HPDE6-E6E7 (cell line): ENCODE measurements at regions not wholly inside any gene's neighbourhood (a gene's known extent, or its start where the extent isn't known, plus 50 kb on each side); places are given as distances from the start of the nearest gene placed in this dataset.
"Not testable (repeated sequence)": the region's sequence is repeated elsewhere in the genome, so short reads cannot be mapped to it uniquely, and the experiment has no call there.

Experiments used
- DNase-seq: peaks from one replicate; pipeline ENCODE4 v3.0.0; 2011; ENCODE audit warnings: missing footprints; ENCODE audit errors: extremely low spot score

DNA sequence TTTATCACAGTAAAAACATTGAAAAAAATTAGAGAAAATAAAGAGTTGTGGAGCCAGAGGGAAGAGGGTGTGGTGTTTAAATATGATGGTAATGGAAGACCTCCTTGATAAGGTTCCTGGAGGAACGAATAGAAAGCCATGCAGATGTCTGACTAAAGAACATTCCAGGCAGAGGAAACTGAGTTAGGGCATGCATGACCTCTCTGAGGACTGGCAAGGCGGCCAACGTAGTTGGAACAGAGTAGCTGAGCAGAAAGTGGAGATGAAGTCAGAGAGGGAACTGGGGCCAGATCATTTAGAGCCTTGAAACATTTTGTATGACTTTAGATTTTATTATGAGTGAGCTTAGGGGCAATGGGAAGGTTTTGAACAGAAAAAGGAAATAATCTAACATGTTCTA lies 377.5 kb downstream of the HLX start:
- no peak for DNase-seq

DNA sequence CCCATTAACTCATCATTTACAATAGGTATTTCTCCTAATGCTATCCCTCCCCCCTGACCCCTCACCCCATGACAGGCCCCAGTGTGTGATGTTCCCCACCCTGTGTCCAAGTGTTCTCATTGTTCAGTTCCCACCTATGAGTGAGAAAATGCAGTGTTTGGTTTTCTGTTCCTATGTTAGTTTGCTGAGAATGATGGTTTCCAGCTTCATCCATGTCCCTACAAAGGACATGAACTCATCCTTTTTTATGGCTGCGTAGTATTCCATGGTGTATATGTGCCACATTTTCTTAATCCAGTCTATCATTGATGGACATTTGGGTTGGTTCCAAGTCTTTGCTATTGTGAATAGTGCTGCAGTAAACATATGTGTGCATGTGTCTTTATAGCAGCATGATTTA lies 378.3 kb downstream of the HLX start:
- DNase-seq, result not testable (repeated sequence)

DNA sequence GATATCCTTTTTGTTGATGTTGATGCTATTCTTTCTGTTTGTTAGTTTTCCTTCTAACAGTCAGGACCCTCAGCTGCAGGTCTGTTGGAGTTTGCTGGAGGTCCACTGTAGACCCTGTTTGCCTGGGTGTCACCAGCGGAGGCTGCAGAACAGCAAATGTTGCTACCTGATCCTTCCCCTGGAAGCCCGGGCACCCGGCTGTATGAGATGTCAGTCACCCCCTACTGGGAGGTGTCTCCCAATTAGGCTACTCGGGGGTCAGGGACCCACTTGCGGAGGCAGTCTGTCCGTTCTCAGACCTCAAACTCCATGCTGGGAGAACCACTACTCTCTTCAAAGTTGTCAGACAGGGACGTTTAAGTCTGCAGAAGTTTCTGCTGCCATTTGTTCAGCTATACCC lies 383.4 kb downstream of the HLX start:
- DNase-seq, result not testable (repeated sequence)

DNA sequence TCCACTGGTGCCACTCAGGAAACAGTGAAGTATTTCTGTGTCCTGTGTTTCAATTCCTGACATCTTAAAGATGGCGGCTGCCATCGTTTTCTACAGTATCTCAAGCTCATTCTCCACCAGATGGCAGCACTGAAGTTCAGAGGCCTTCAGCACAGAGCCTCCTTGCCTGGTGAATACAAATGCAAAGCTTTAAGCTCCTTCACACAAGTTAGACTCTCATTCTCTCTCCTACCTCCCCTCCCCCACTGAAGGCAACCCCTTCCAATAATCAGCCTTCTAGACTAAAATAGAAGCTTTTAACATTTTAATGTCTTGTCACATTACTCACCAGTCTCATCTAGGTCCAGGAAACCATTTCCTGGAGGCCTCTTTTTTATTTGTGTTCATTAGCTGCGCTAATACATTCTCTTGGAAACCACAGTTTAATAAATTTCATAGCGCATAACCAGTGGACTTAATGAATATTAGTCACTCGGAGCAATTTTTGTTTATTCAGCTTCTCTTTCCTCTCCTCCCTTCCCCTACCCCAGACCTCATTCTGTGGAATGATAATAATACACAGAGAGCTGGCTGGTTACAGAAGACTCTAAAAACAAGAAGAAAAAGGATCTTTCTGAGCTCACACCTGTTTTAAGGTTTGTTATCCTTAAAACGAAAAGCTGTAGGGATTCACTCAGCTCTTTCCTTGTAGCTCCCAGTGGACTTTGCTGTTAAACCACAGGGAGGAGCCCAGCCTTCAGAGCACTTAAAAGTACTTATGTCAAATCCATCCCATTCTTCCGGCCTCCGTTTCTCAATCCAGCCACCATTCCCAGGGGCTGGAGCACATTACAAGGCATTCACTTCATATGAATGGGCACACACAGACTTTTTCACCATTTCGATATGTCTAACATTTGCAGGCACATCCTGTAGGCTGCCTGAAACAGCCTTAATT lies 384.9 kb downstream of the HLX start:
- DNase-seq, result peak; percentile 11

DNA sequence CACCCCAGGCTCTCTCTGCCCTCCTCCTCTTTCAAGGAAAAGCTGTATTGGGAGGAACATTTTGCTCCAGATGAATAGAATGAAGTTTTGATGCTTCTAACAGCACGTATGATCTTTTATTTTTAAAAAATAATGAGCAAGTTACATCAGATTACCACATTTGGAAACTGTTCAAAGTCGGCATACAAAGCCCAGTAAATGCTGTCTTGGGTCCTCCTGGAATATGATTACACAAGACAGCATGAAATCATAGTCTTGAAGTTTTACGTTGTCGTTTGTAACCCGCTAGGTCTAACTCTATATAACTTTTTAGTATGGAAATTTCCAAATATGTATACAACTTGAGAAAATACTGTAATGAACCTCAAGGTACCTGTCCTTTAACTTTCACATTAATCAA lies 385.6 kb downstream of the HLX start:
- no peak for DNase-seq

DNA sequence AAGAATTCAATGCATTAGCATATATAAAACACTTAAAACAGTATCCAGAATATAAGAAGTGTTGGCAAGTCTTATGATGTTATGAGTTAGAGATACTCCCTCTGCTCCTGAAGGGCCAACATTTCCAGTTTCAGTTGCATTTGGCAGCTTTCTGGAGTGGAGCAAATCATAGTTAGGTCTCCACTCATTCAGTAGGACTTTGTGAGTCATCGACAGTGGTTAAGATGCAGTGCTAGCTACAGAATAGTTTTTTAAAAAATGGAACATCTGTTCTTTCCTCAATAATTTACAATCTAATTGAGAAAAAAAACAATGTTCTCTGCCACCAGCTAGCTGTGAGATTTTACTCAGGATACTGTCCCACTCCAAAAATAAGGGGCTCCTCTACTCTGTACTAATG lies 389.1 kb downstream of the HLX start:
- DNase-seq, result no peak

DNA sequence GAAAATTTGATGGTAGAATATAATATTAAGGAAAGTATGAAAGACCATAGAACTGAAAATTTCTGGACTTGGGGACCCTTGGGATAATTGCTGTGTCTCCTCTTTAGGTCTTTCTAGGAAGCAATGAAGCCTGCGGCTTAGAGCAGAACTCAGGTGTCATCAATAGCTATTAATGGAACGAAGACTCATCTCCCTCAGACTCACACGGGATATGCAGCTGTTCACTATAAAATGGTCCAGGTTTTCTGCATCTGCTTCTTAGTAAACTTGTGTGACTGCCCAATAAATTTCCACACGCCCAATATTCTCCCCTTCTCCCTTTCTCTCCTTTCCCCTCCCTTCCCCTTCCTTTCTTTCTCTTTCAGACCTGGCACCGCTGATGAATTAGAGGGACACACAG lies 392.5 kb downstream of the HLX start:
- no peak for DNase-seq

DNA sequence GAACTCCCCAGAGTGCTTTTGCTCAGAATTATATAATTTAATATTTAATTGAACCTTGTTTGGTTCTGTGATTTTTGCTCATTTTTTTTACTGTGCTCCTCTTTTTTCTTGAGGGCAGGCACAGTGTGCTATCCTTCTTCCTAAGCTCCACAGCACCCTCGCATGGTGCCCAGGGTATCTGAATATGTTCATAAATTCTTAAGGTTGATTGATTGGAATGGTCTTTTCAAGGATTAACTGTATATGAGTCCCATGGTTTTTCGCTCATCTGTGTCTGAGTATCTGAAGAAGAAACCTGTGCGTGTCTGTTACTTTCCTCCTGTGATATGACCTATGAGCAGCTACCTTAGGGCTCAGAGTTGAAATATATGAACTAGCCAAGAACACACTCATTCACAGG lies 393.7 kb downstream of the HLX start:
- no peak for DNase-seq

DNA sequence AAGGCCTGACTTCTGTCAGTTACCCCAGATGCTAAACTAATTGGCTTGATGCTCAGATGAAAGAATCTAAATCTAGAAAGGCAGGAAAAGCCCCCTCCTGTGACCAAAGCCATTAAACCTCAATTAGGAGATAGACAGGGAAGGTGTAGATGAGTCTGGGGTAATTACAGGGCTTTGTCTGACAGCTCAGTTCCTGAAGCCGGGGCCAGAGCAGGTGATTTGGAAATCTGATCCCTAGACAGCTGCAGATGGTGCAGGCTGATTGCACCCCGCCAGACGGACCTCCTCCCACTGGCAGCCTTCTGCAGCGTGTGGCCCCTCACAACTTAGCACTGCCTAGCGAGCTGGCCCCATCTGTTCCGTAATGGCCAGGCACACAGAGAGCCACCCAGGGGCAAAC lies 395.1 kb downstream of the HLX start:
- DNase-seq, result no peak

DNA sequence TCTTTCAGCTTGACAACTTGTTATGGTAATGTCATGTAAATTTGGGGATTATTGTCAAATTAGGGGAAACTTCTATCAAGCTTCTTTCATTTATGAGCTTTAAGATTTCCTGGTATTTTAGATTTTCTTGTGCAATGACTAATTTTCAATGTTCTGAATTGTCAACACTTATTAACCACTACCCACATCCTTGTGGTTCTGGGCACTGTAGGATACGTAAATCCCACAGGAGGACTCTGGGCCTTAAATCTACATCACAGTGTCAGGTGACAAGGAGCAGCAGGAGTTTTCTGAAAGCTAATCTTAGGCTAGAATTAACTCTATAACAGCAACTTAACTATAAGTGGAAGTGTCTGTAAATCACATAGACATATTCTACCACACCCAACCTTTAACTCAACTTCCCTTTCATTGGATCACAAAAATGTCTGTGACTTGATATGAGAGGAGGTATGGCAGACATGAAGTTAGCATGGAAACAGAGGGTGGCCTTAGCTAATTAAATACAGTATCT lies 397.7 kb downstream of the HLX start:
- DNase-seq, result no peak

DNA sequence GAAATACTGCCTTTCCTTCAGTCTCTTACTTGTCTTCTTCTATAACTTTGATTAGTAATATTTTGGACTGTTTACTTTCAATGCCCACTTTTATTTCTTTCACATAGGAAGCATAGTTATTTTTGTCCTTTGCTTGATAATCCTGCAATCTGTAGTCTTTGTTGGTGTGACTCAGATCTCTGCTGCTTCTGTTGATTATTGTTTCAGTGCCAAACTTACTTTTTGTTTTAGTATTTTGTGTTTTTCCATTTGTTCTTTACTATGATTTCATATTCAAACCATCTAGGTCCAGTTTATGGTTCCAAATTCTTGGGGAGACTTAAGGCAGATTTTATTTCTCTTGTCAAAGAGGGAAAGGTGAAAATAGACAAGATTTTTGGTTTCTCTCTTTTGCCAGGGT lies 399.9 kb downstream of the HLX start:
- no peak for DNase-seq

DNA sequence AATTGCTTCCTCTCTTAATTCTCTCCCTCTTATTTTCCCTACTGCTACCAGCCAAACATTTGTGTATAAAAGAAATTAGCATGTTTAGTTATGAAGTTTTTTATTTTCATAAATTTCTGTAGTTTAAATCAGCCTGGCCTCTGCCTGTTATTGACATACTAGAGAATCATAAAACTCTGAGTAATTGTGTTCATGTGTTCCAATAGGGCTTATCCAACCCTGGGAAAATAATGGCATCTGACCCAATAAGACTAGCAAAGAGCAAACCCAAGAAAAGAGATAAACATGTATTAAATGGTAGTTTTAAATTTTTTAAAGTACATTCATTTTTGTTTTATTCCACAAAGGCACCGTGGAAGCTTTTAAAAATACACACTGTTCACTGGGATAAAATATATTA lies 404.3 kb downstream of the HLX start:
- no peak for DNase-seq

DNA sequence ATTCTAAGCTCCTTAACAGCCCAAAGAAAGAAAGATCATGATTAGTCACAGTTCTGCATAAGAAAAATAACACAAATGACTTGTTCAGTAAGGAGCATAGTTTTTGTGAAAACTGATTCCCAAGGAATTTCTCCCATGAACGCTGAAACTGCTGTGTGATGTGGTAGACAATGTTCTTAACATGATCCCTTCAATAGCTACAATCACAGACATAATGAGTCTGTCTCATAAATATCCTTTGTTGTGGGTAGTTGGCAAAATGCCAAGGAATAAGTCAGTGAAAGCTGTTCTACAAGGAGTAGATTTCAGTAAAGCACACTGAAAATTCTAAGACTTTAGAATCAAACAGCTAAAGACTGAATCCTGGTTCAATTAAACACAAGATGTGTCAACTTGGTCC lies 404.8 kb downstream of the HLX start:
- no peak for DNase-seq

DNA sequence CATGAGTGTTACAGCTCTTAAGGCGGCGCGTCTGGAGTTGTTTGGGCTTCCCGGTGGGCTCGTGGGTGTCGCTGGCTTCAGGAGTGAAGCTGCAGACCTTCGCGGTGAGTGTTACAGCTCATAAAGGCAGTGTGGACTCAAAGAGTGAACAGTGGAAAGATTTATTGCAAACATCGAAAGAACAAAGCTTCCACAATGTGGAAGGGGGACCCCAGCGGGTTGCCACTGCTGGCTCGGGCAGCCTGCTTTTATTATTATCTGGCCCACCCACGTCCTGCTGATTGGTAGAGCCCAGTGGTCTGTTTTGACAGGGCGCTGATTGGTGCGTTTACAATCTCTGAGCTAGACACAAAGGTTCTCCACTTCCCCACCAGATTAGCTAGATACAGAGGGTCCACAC lies 405.7 kb downstream of the HLX start:
- DNase-seq, result not testable (repeated sequence)

DNA sequence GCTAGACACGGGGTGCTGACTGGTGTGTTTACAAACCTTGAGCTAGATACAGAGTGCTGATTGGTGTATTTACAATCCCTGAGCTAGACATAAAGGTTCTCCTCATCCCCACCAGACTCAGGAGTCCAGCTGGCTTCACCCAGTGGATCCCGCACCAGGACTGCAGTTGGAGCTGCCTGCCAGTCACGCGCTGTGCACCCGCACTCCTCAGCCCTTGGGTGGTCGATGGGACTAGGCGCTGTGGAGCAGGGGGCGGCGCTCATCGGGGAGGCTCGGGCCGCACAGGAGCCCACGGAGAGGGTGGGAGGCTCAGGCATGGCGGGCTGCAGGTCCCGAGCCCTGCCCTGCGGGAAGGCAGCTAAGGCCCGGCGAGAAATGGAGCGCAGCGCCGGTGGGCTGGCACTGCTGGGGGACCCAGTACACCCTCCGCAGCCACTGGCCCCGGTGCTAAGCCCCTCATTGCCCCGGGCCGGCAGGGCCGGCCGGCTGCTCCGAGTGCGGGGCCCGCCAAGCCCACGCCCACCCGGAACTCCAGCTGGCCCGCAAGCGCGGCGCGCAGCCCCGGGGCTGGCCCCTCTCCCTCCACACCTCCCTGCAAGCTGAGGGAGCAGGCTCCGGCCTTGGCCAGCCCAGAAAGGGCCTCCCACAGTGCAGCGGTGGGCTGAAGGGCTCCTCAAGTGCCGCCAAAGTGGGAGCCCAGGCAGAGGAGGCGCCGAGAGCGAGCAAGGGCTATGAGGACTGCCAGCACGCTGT lies 406.4 kb downstream of the HLX start:
- not testable (repeated sequence) for DNase-seq

DNA sequence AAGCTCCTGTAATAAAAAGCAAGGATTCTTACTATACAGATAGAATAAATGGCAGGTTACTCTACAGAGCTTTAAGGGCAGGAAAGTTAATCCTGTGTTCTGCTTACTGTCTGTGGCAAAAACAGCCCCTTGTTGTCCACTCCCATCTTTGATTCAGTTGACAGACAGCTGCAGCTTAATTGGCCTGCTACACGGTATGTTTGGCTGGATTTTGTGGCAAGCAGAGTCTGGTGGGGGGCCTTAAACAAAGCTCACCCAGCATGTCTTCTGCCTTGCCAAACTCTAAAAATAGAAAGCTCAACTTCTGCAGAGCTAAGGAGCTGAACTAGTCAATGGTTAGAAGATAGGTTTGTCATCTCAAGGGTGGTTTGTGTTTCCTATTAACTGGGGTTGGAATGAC lies 407.2 kb downstream of the HLX start:
- no peak for DNase-seq

DNA sequence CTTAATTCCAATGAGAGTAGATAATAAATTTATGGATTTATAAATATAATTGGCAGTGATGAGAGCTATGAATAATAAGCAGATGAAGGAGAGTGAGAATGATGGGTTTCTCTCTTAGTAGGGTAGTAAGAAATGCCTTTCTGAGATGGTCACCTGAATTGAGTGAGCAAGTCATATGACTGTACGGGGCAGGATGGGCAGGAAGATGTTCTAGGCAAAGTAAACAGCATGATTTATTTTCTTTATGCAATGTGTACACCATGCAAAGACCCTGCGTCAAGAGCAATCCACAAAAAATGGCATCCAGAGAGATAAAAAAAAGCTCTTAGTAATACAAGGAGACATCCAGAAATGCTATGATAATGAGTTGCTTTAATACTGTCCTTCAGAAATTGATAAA lies 409.9 kb downstream of the HLX start:
- no peak for DNase-seq

DNA sequence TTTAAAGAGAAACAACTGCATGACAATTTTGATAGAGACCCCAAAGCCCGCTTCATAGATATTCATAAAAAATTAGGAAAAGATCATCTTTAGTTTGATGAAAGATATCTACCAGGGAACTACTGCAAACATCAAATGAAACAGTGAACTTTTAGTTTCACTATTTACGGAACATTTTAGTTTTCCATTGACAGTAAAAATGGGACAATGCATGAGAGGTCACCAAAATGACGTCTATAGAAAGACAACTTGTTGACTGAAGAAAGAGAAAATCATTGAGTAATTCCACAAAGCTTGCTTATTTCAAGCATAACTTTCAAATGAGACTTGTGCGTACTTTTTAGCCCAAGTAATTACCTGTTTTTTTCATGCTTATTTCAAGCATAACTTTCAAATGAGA lies 411.4 kb downstream of the HLX start:
- DNase-seq, result no peak

DNA sequence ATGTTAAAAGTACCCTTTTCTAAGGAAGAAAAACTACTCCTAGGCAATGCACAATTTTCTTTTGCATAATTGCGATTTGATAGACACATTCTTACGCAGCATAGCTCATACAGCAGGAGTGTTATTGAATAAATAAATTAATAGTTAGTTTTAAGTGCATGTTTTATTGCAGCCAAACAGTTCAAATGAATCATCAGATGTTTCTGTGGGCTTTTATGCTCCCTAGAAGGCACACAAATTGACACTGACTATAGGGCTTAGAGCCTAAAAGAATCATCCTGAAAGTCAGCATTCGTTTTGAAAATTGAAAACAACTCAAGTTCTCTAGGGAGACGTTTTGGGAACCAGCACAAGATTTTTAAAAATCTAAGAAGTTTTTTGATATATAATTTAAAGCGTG lies 411.9 kb downstream of the HLX start:
- DNase-seq, result no peak

DNA sequence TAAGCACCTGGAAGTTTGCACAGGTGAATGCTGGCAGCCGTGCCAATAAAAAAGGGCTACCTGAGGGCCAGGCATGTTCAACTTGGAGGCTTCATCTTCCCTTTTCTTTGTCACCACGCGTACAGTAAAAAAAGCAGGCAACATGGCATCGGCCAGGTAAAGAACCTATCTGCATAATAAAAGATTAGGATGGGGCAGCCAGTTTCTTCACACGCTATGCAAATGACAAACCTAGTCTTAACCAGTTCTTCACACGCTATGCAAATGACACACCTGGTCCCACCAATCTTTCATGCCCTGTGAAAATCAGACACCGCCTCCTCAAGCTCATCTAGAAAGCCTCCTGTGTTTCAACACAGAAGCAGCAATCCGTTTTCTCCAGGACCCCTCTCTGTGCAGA lies 413.4 kb downstream of the HLX start:
- no peak for DNase-seq

DNA sequence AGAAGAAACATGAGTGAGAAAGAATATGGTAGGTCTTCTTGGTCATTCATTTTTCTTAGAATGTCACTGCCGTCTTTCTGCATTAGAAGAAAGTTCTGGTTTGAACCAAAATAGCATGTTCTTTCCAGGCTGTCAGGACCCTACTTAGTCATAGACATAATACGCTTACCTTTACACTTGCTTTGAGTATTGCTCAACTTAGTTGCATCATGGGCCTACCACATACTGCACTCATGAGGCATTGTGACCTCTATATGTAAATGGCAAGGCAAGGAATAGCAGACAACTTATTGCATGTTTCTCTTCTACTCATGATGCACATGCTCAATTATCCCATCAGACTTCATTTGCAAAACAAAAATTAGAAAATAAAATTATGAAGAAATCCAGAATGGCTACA lies 415.0 kb downstream of the HLX start:
- no peak for DNase-seq

DNA sequence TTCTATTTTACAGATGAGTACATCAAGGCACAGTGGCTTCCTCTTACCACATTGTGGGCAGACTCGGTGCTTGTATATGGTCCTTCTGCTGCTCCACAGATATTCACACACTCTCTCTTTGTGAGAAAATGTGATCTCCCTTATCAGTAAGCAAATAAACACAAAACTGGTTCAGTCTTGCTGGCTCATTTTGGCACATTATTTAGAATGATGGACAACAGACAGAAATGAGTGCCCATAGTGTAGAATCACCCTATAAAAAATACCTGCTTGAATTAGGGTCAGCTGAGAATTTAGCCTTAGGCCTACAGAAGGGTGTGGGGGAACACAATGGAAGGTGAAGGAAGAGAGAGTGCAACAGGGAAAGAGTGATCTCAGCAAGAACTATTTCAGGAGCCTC lies 423.1 kb downstream of the HLX start:
- DNase-seq, result no peak

DNA sequence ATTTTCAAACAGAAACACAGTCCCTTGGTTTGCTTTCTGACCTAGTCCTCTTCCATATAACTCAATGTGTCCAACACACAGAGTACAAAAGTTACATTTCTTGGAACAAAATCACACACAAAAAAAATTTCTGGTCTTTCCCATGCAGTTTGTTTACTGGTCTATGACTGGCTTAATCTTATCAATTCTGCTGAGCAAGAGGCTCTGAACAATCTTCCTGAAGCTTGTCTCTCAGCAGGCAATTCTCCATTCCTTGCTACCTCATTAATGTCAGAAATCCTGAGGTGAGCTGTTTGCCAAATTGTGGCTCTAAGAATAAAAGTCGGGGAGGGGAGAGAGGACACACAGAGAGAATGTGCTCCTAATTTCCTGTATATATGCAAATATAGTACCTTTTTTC lies 423.6 kb downstream of the HLX start:
- DNase-seq, result no peak
